ENCODE measurements at regions not wholly inside any gene's neighbourhood (a gene's known extent, or its start where the extent isn't known, plus 50 kb on each side); places are given as distances from the start of the nearest gene placed in this dataset.
"Not testable (repeated sequence)": the region's sequence is repeated elsewhere in the genome, so short reads cannot be mapped to it uniquely, and the experiment has no call there.

DNA sequence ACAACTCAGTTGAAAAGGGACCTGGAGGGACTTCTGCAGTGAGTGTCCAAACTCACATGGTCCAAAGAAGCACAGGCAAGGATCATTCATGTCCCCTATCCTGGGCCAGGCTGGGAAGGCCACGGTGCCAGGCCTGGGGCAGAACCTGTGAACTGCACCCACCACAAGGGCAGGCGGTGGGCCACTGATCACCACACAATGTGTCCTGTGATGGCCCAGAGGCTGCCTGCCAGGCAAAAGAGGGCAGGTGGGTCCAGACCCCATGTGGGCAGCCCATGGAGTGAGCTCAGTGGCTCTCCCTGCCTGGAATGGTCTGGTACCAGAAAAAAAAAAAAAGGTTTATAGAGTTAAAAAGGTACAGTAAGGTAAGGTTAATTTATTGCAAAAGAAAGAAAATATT is 244.8 kb downstream of the ANKRD30B start:
- H3K27ac Mint-ChIP-seq; H3K4me1 Mint-ChIP-seq; H3K4me3 Mint-ChIP-seq; H3K36me3 Mint-ChIP-seq; H3K27me3 Mint-ChIP-seq (ENCODE audit: low read depth in 3 of 3); DNase-seq; H3K9me3 Mint-ChIP-seq: not testable (repeated sequence)

DNA sequence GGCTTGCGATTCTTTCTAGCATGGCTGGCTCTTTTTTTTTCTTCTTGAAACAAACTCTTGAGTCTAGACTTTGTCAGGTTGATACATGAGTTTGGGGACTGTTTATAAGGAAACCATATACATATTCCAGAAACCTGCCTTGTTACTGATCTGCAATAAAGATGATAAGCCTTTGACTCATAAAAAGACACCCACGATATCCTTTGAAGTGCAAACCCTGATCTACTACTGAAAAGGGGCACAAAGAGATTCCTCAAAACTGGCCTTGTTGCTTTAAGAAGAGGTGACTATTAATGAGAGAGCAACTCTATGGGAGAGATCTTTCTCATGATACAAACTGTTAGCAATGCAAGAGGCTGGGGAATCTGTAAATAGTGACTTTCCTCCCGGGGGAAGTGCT is 247.1 kb downstream of the ANKRD30B start:
- H3K4me3 Mint-ChIP-seq; H3K9me3 Mint-ChIP-seq; H3K27me3 Mint-ChIP-seq (ENCODE audit: low read depth in 3 of 3); H3K4me1 Mint-ChIP-seq; H3K36me3 Mint-ChIP-seq; H3K27ac Mint-ChIP-seq; DNase-seq: not testable (repeated sequence)

DNA sequence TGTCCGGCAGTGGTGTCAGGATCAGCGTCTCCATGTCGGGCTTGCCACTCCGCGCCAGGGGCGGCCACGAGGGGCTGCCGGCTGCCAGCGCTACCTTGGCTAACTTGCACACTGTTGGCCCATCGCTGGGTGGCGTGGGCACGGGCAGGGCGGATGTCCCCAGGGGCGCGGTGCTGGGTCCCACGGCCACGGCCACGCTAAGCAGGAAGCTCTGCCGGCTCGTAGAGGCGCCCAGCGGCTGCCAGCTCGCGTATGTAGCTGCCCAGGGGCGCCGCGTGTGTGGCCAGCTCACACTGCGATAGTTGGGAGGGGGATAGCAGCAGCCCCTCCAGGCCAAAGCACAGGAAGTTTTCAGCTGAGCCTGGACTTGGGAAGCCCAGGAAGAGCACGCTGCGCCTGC is 249.4 kb downstream of the ANKRD30B start:
- Mint-ChIP-seq H3K4me1 (no peaks in the 10 kb centered on the region), H3K9me3 (peaks cover 0 to 6% (median 1%) of the 10 kb centered on the region in 6 donors), H3K27ac (no peak overlapping the region), H3K27me3 (ENCODE audit: low read depth in 3 of 3) (peaks cover 0 to 1% (median 0%) of the 10 kb centered on the region in 3 donors), H3K4me3 (no peak overlapping the region), H3K36me3 (no peaks in the 10 kb centered on the region)
- no peak for DNase-seq

DNA sequence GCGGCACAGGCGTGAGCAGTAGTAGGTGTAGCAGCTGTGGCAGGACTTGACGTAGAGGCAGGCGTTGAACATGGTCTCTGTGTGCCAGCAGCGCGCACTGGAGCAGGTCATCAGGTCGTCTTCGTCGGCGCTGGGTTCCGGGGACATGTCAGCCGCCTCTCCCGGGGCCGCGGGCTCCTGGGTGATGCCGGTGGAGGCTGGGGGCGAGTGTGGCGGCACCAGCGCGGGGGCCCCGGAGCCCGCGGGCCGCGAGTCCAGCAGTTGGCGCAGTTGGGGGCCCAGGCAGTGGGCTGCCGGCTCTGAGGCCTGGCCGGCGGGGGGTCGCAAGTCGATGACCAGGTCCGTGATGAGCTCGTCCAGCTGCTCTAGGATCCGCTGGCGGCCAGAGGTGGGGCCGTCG is 249.9 kb downstream of the ANKRD30B start:
- H3K27ac Mint-ChIP-seq, H3K9me3 Mint-ChIP-seq: not testable (repeated sequence)

DNA sequence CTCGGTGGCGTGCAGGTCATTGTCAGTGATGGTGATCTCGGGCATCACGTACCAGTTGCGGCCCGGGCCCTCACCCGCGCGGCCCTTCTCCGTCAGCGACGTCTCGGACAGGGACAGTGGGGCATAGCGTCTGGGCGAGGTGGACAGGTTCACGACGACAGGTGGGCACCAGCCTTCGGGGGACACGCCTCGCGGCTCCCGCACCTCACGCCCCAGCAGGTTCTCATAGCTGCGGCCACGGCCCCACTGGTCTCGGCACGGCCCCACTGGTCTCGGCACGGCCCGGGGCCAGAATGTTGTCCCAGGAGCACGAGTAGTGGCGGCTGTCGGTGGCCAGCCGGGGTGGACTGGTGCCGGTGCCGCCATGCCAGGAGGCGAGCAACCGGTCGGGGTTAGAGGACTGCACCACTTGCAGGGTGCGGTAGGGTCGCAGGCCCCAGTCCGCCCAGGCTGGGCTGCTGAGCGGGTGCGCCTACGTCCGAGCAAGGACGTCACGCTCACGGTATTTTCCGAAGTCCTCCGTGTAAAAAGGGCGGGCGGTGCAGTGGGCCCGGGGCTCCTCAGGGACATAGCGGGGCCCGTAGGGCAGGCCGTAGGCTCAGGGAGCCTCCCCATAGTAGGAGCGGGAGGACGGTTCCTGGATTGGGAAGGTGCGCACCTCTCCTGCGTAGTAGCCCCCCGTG is 250.5 kb downstream of the ANKRD30B start:
- not testable (repeated sequence) for DNase-seq; H3K4me1 Mint-ChIP-seq; H3K9me3 Mint-ChIP-seq; H3K27me3 Mint-ChIP-seq (ENCODE audit: low read depth in 3 of 3); H3K4me3 Mint-ChIP-seq; H3K27ac Mint-ChIP-seq; H3K36me3 Mint-ChIP-seq

More for the DNA sequence above, 249.9 kb downstream of the ANKRD30B start:
- not testable (repeated sequence) for H3K4me3 Mint-ChIP-seq; H3K4me1 Mint-ChIP-seq; DNase-seq; H3K36me3 Mint-ChIP-seq; H3K27me3 Mint-ChIP-seq (ENCODE audit: low read depth in 3 of 3)

DNA sequence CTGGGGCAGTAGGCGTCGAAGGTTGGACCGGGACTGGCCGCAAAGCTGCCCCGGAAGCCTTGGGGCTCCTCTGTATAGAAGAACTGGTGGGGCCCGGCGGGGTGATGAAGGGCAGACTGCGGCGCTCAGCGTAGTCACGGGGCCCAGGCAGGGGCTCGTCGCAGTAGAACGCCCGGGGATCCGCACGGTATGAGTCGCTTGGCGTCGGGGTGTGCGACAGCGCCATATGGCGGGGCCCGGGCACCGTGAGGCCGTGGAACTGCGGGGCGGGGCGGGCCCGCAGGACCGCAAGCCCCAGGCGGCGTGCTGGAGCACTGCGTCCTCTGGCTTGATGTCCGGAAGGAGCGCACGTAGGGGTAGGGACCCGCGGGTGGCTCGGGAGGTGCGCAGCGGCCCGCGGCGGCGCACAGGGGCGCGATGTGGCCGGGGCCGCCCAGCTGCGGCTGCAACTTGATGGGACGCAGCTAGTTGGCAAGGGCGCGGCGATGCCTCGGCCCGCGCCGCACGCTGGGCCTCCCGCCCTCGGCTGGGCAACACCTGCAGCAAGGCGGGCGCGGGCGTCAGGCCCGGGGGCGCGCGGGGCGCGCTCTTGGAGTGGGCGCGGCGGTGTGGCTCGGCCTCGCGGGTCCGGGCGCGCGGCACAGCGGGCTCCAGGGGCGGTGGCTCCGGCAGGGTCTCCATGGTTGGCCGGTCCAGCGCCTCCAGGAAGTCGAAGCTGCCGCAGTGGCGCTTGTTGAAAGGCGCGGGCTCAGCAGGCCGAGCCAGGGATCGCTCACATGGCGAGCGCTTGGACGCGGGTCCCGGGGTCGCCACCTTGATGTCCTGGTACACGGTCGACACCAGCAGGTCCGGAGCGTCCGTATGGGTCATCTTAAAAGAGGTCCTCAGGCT is 251.4 kb downstream of the ANKRD30B start:
- Mint-ChIP-seq H3K36me3 (no peaks in the 10 kb centered on the region), H3K9me3 (peaks cover 0 to 6% (median under 1%) of the 10 kb centered on the region in 6 donors), H3K27me3 (ENCODE audit: low read depth in 3 of 3) (peaks cover 0 to 1% (median 0%) of the 10 kb centered on the region in 3 donors), H3K4me1 (no peaks in the 10 kb centered on the region), H3K4me3 (no peak overlapping the region), H3K27ac (no peak overlapping the region)
- no peak for DNase-seq

DNA sequence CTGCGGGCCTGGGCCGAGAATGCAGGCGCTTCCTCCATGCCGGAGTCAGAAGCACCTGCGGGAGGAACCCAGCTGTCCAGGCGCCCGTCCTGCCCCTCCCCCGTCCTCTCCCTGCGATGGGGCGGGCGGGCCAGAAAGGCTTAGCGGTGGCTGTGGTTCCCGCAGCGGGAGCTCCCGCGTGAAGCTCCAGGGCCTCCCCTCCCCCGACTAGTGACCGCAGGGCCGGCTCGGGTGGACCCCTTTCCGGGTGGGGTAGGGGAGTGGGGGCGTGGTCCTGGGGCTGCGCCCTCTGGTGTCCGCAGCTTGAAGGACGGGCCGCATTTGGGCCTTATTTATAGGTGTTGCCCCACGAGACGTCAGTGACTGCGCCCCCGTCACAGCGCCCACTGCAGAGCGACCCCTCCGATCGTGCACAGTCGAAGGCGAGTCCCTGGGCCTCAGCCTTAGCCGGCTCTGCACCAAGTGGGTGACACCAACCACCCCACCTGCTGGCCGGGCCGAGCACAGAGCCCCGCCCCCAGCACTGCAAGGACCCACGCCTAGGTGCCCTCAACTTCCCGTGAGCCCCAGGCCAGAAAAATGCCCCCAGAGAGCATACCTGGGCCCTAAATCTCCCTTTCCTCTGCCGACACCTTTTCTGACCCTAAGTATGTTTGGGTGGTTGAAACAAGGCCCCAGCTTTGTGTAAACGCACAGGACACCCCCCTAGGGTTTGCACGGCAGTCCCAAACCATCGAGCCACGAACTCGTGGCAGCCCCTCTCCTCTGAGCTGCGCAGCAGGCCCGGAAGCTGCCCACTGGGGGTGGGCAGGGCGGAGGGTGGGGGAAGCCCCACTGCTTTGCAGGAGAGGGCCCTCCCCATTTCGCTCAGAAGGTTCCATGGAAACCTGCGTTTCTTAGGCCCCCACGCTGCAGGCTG is 252.4 kb downstream of the ANKRD30B start:
- not testable (repeated sequence) for H3K4me1 Mint-ChIP-seq; H3K4me3 Mint-ChIP-seq; H3K27me3 Mint-ChIP-seq (ENCODE audit: low read depth in 3 of 3); DNase-seq; H3K9me3 Mint-ChIP-seq; H3K27ac Mint-ChIP-seq; H3K36me3 Mint-ChIP-seq

DNA sequence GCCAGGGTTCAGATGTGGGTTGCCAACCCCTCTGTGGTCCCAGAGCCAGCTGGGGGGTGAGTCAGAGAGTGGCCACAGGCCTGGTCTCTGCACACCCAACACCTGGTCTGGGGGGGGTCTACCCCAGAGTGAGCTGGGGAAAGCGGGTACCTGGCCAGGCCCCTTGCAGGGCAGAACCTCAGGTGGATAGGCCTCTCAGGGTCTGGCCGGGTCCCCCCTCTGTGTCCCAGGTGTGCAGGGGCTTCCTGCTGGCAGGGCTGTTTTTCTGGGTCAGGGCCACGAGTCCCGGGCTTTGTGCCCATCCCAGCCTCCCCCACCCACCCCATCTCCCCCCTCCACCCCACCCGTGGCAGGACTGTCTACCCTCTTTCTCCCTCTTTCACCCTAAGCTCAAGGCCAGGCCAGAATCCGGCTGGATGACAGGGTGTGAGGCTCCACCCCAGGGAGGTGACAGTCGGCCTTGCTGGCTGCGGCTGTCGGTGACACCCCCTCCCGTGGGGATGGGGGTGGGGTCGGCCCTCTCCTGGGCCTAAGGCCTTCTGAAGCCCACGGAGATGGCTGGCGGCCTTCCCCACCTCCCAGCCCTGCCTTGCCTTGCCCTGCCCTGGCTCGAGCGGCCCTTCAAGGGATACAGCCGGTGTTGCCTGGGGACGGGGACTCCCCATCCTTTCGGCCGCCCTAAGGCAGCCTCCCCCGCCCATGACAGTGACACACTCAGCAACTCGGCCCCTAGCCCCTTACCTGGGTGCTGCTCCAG is 253.2 kb downstream of the ANKRD30B start:
- not testable (repeated sequence) for H3K4me3 Mint-ChIP-seq, H3K9me3 Mint-ChIP-seq, H3K27ac Mint-ChIP-seq

DNA sequence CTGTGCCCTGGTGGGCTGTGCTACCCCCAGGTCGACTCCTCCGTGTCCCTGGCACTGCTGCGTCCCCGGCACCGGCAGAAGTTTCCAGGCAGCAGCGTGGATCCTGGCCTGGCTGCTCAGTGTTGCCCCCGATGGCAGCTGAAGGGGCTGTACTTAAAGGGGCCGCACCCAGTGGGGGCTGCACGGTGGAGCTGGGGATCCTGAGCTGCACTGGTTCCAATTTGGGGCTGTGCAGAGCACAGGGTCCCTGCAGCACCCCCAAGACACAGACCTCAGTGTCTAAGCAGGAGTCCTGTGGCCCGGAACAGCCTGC is 253.8 kb downstream of the ANKRD30B start:
- DNase-seq; H3K27me3 Mint-ChIP-seq (ENCODE audit: low read depth in 3 of 3); H3K4me3 Mint-ChIP-seq; H3K4me1 Mint-ChIP-seq; H3K36me3 Mint-ChIP-seq; H3K27ac Mint-ChIP-seq; H3K9me3 Mint-ChIP-seq: not testable (repeated sequence)

More for the DNA sequence above, 253.2 kb downstream of the ANKRD30B start:
- not testable (repeated sequence) for H3K27me3 Mint-ChIP-seq (ENCODE audit: low read depth in 3 of 3); DNase-seq; H3K36me3 Mint-ChIP-seq; H3K4me1 Mint-ChIP-seq

DNA sequence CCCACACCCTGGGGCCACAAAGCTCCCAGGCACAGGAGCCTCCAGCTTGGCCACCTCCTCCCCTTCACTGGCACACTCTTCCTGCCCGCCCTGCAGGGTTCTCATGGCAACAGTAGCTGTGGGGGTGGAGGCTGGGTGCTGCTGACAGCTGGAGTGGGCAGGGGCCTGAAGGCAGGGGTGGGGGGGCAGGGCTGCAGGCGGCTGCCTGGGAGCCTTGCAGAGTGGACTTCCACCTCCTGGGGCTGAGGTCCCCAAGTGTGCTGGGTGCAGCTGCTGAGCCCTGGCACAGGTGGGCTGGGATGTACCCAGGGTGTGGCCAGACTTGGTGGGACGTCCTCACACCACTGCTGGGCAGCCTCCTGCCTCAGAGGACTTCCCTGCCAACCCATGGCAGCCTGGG is 254.8 kb downstream of the ANKRD30B start:
- not testable (repeated sequence) for H3K27me3 Mint-ChIP-seq (ENCODE audit: low read depth in 3 of 3); H3K36me3 Mint-ChIP-seq; H3K27ac Mint-ChIP-seq; H3K4me3 Mint-ChIP-seq; H3K9me3 Mint-ChIP-seq; H3K4me1 Mint-ChIP-seq; DNase-seq

DNA sequence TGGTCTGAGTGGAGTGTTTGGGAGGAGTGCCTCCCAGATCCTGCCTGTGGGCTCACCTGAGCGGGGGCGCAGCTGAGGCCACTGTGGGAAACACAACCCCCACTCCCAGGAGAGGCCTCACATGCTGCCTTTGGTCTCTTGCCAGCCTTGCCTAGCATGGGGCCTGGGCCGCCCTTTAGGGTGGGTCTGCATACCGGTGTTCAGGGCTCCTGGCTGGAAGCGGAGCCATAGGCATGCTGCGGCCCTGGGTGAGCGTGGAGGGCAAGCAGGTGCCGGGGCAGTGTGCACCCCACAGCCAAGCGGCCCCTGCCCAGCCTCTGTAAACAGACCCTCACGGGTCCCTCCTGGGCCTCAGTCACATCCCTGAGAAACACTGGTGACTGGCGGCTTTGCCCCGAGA is 255.3 kb downstream of the ANKRD30B start:
- DNase-seq; H3K27me3 Mint-ChIP-seq (ENCODE audit: low read depth in 3 of 3); H3K4me3 Mint-ChIP-seq; H3K27ac Mint-ChIP-seq; H3K4me1 Mint-ChIP-seq; H3K36me3 Mint-ChIP-seq: not testable (repeated sequence)
- peaks cover 0 to 14% (median 4%) of the 10 kb centered on the region in 6 donors for H3K9me3 Mint-ChIP-seq

DNA sequence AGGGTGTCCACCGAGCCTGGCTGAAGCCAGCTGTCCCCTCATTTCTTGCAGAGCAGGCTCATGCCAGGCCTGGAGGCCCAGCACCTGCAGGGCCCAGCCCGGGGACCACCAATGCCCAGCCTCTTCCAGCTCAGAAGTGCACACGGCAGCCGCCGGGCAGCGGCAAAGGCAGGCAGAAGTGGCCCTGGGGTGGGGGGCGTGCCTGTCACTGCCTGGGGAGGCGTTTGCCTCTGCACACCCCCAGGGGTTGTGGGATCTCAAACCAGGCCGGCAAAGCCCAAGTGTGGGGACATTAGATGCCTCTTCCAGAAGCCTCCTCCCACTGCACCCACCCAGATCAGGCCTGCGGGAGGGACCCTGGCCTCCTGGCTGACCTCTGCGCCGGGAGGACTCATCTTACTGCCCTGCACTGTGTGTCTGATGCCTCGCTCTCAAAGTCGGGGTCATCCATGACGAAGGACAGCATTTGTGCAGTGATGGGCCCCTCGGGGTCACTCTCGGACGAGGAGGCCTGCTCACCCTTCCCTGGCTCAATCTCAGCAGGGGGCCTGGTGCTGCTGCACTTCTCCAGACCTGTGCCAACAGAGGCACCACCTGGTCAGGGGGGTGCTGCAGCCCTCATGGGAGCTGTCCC is 255.8 kb downstream of the ANKRD30B start:
- not testable (repeated sequence) for H3K4me1 Mint-ChIP-seq; H3K4me3 Mint-ChIP-seq; H3K27me3 Mint-ChIP-seq (ENCODE audit: low read depth in 3 of 3)

DNA sequence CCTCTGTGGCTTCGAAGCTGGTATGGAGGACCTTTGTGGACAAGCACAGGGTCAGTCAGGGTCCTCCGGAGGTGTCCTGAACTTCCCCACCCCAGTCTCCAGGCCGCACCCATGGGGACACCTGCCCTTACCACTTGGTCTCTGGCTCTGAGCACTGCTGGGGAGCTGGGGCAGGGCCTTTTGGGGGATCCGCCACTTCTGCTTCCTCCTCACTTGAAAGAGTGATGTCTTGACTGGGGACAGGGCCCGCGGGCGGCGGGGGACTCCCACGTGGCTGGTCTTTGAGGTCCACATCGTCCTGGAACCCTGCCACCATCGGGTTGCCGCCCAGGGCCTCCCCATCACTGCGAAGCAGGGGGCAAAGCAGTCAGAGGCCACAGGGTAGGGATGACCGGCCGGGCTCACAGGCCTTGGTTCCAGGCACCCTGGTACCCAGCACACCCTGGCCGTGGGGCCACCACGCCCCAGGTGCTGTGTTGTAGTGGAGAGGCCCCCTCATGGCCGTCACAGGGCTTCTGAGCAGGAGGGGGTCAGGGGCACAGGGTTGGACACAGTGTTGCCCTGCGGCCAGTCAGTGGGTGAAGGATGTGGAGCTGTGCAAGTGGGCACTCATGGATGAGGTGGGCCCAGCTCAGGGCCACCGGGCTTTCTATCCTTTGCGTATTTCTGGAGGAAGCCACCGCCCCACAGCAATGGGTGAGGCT is 256.4 kb downstream of the ANKRD30B start:
- H3K27ac Mint-ChIP-seq; DNase-seq; H3K36me3 Mint-ChIP-seq; H3K4me3 Mint-ChIP-seq; H3K27me3 Mint-ChIP-seq (ENCODE audit: low read depth in 3 of 3); H3K4me1 Mint-ChIP-seq: not testable (repeated sequence)
- peaks cover 0 to 16% (median 4%) of the 10 kb centered on the region in 6 donors for H3K9me3 Mint-ChIP-seq

More for the DNA sequence above, 255.8 kb downstream of the ANKRD30B start:
- not testable (repeated sequence) for H3K27ac Mint-ChIP-seq, DNase-seq, H3K36me3 Mint-ChIP-seq
- H3K9me3 Mint-ChIP-seq: peaks cover 0 to 16% (median 4%) of the 10 kb centered on the region in 6 donors

Data from immature natural killer cell (primary cell).